ENCODE measurements at regions not wholly inside any gene's neighbourhood (a gene's known extent, or its start where the extent isn't known, plus 50 kb on each side); places are given as distances from the start of the nearest gene placed in this dataset.

- TF ChIP-seq CTCF (IDR thresholded peaks at IDR 0.05; ENCODE audit: insufficient read depth, low read length) (no peak), REST (IDR thresholded peaks at IDR 0.05; ENCODE audit: insufficient replicate concordance, low read depth) (no peak), POLR2AphosphoS5 (IDR thresholded peaks at IDR 0.05; ENCODE audit: low read depth) (no peak)
Measured at GRCh38 chr15:87300146-87300545, 956.4 kb downstream of the NTRK3 start.

All from HL-60 (cell line).